ENCODE measurements at regions not wholly inside any gene's neighbourhood (a gene's known extent, or its start where the extent isn't known, plus 50 kb on each side); places are given as distances from the start of the nearest gene placed in this dataset.

- peak overlapping the region; percentile 78 for H3K27ac ChIP-seq (ENCODE audit: low read length)
- DNase-seq (no peak), ATAC-seq (no peak)
- intact Hi-C loops (cut with DNase I) = no loop called here
- no peaks in the 10 kb centered on the region for H3K9me3 ChIP-seq (ENCODE audit: control insufficient read depth, low read length)
- H3K27me3 ChIP-seq (ENCODE audit: control insufficient read depth, insufficient read depth) = no peaks in the 10 kb centered on the region
- H3K4me1 ChIP-seq (ENCODE audit: control insufficient read depth, insufficient read depth, low read length) = peaks cover 3% of the 10 kb centered on the region
- WGBS = 41% methylated on average over 1 of the region's 1 CpG
- H3K4me3 ChIP-seq (ENCODE audit: low read length) = no peak overlapping the region
Observed at GRCh38 chr2:195590861-195591205, 66.2 kb upstream of the SLC39A10 start.

DNA sequence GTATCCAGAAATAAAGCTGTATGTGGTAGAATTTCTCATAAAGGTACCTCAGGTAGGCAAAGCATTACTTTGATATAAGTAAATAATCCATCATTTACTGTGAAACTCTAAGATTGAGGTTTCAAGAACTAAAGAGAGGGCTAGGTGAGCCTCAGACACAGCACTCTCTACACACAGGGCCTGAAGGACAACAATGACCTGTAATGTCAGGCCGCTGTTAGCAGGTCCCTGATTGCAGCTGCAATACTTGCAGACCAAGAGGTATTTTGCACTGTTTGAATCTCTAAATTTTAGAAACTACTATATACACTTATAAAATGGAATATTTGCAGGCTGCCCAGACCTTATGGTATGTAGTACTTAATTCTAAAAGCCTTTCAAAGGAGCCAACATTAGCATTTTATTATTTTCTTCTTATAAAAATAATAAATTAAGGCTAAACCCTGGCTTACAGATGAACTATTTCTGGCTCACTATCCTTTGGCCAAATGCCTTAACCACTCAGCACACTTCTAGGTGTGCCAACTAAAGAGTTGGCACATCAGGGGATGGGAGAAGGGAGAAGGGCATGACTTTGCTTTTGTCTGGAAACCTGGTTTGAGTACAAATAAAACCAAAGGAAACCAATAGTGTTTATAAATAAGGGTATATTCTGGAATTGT, 66.7 kb upstream of the SLC39A10 start:
- Histone ChIP-seq H3K4me3 (ENCODE audit: low read length) (no peak overlapping the region), H3K4me1 (ENCODE audit: control insufficient read depth, insufficient read depth, low read length) (peaks cover 3% of the 10 kb centered on the region), H3K9me3 (ENCODE audit: control insufficient read depth, low read length) (no peaks in the 10 kb centered on the region), H3K27me3 (ENCODE audit: control insufficient read depth, insufficient read depth) (no peaks in the 10 kb centered on the region), H3K27ac (ENCODE audit: low read length) (peak overlapping the region; percentile 78)
- ATAC-seq (peak; percentile 78 to 81), DNase-seq (no peak)
- intact Hi-C loops (cut with DNase I) = no loop called here
- 73% methylated on average over 1 of the region's 1 CpG for WGBS

GRCh38 chr2:195587966-195588365, 69.1 kb upstream of the SLC39A10 start:
- Histone ChIP-seq H3K27me3 (ENCODE audit: control insufficient read depth, insufficient read depth) (no peaks in the 10 kb centered on the region), H3K9me3 (ENCODE audit: control insufficient read depth, low read length) (no peaks in the 10 kb centered on the region), H3K27ac (ENCODE audit: low read length) (no peak overlapping the region), H3K4me1 (ENCODE audit: control insufficient read depth, insufficient read depth, low read length) (peaks cover 3% of the 10 kb centered on the region), H3K4me3 (ENCODE audit: low read length) (no peak overlapping the region)
- intact Hi-C loops (cut with DNase I) = loop anchor here in 1 of 4 donors (10.0 kb wide), 1 partner anchor 67 kb away; the partner anchor contains the start of gene SLC39A10
- DNase-seq (no peak), ATAC-seq (no peak)
- 69% methylated on average over 5 of the region's 5 CpGs for WGBS

DNA sequence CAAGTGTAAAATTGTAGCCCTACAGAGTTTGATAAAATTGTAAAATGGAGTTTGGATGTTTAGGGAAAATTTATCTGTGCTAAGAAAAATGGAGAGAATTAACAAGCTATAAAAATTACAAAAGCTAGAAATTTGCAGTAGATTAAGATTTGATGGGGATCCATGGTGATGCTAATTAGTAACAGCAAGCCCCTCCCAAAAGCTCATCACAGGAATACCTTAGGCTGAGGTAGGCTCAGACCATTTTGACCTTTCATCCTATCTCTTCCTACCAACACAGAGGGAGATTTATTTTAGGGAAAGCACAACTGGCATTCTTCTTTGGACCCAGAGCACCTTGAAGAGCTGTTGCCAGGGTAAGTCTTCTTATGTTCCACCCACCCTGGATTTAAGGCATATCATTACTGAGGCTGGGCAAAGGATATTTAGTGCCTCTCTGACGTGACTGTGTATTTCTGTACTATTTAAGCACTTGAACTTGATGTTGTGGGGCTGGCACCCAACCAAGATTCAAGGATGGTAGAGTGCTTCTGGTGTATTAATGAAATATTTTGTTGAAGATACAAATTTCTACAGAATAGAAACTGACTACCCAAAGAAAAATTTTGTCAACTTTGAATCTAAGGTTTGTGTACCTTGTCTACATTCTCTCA, 70.8 kb upstream of the SLC39A10 start:
- WGBS = 47% methylated on average over 1 of the region's 1 CpG
- DNase-seq (no peak), ATAC-seq (no peak)
- no peak overlapping the region for H3K27ac ChIP-seq (ENCODE audit: low read length)
- no peaks in the 10 kb centered on the region for H3K27me3 ChIP-seq (ENCODE audit: control insufficient read depth, insufficient read depth)
- peaks cover 3% of the 10 kb centered on the region for H3K4me1 ChIP-seq (ENCODE audit: control insufficient read depth, insufficient read depth, low read length)
- intact Hi-C loops (cut with DNase I) = loop anchor here in 1 of 4 donors (10.0 kb wide), 1 partner anchor 69 kb away; the partner anchor contains the start of gene SLC39A10
- H3K9me3 ChIP-seq (ENCODE audit: control insufficient read depth, low read length) = no peaks in the 10 kb centered on the region
- no peak overlapping the region for H3K4me3 ChIP-seq (ENCODE audit: low read length)

GRCh38 chr2:195582188-195582587, 74.8 kb upstream of the SLC39A10 start:
- H3K9me3 ChIP-seq (ENCODE audit: control insufficient read depth, low read length) = no peaks in the 10 kb centered on the region
- H3K27ac ChIP-seq (ENCODE audit: low read length) = no peak overlapping the region
- no peak overlapping the region for H3K4me3 ChIP-seq (ENCODE audit: low read length)
- no peak for DNase-seq
- no peaks in the 10 kb centered on the region for H3K4me1 ChIP-seq (ENCODE audit: control insufficient read depth, insufficient read depth, low read length)
- intact Hi-C loops (cut with DNase I) = loop anchor here in 2 of 4 donors (5.0 to 10.0 kb wide), 2 partner anchors 73 to 75 kb away; partner anchors contain the start of gene SLC39A10 (in 2 of the 2)
- 75% methylated on average over 1 of the region's 1 CpG for WGBS
- no peak for ATAC-seq
- no peaks in the 10 kb centered on the region for H3K27me3 ChIP-seq (ENCODE audit: control insufficient read depth, insufficient read depth)

GRCh38 chr2:195579776-195580555, 77.1 kb upstream of the SLC39A10 start:
- intact Hi-C loops (cut with DNase I) = loop anchor here in 3 of 4 donors (5.0 to 10.0 kb wide), 2 partner anchors 75 to 77 kb away; partner anchors contain the start of gene SLC39A10 (in 3 of the 3)
- 54% methylated on average over 2 of the region's 2 CpGs for WGBS
- DNase-seq (no peak), ATAC-seq (no peak)
- no peak overlapping the region for H3K27ac ChIP-seq (ENCODE audit: low read length)
- no peaks in the 10 kb centered on the region for H3K9me3 ChIP-seq (ENCODE audit: control insufficient read depth, low read length)
- no peaks in the 10 kb centered on the region for H3K27me3 ChIP-seq (ENCODE audit: control insufficient read depth, insufficient read depth)
- no peaks in the 10 kb centered on the region for H3K4me1 ChIP-seq (ENCODE audit: control insufficient read depth, insufficient read depth, low read length)
- H3K4me3 ChIP-seq (ENCODE audit: low read length) = no peak overlapping the region

DNA sequence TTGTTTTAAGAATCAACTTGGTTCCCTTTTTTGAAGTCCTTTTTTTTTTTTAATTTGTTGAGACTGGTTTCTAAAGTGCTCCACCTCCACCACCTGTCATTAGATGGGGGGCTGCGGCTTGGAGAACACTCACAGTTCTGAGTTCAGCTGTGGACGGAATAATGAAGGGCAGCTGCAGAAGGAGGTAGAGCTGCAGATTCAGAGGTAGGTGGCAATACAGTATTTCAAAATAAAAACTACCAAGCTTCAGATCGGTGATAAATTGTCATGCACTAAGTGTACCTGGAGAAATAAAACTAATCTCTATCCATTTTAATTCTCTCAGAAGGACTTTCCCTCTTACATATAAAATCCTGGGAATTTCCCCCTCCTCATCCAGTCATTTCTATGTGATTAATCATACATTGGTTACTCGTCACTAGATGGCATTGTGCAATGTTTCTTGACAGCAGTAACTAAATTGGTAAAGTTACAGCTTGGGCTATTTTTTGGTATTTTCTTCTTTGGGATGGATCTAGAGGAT, 81.1 kb upstream of the SLC39A10 start:
- peak; percentile 32 to 40 for ATAC-seq
- intact Hi-C loops (cut with DNase I) = loop anchor here in 1 of 4 donors (10.0 kb wide), 1 partner anchor 79 kb away; the partner anchor contains the start of gene SLC39A10

GRCh38 chr2:195575016-195575415, 82.0 kb upstream of the SLC39A10 start:
- Histone ChIP-seq H3K27ac (ENCODE audit: low read length) (no peak overlapping the region), H3K4me1 (ENCODE audit: control insufficient read depth, insufficient read depth, low read length) (no peaks in the 10 kb centered on the region), H3K4me3 (ENCODE audit: low read length) (no peak overlapping the region), H3K9me3 (ENCODE audit: control insufficient read depth, low read length) (no peaks in the 10 kb centered on the region), H3K27me3 (ENCODE audit: control insufficient read depth, insufficient read depth) (no peaks in the 10 kb centered on the region)
- no peak for DNase-seq
- 80% methylated on average over 2 of the region's 2 CpGs for WGBS
- ATAC-seq = no peak
- intact Hi-C loops (cut with DNase I) = loop anchor here in 1 of 4 donors (10.0 kb wide), 1 partner anchor 80 kb away; the partner anchor contains the start of gene SLC39A10

More for the DNA sequence above, 81.1 kb upstream of the SLC39A10 start:
- H3K27me3 ChIP-seq (ENCODE audit: control insufficient read depth, insufficient read depth) = no peaks in the 10 kb centered on the region
- H3K4me1 ChIP-seq (ENCODE audit: control insufficient read depth, insufficient read depth, low read length) = no peaks in the 10 kb centered on the region
- no peak overlapping the region for H3K4me3 ChIP-seq (ENCODE audit: low read length)
- H3K9me3 ChIP-seq (ENCODE audit: control insufficient read depth, low read length) = no peaks in the 10 kb centered on the region
- no peak overlapping the region for H3K27ac ChIP-seq (ENCODE audit: low read length)
- 32% methylated on average over 4 of the region's 4 CpGs for WGBS
- no peak for DNase-seq

- no peak for DNase-seq
- H3K4me3 ChIP-seq (ENCODE audit: low read length) = no peak overlapping the region
- no peak overlapping the region for H3K27ac ChIP-seq (ENCODE audit: low read length)
- H3K4me1 ChIP-seq (ENCODE audit: control insufficient read depth, insufficient read depth, low read length) = no peaks in the 10 kb centered on the region
- ATAC-seq = no peak
- WGBS = 84% methylated on average over 3 of the region's 3 CpGs
- H3K27me3 ChIP-seq (ENCODE audit: control insufficient read depth, insufficient read depth) = no peaks in the 10 kb centered on the region
- H3K9me3 ChIP-seq (ENCODE audit: control insufficient read depth, low read length) = no peaks in the 10 kb centered on the region
- intact Hi-C loops (cut with DNase I) = loop anchor here in 1 of 4 donors (10.0 kb wide), 1 partner anchor 80 kb away; the partner anchor contains the start of gene SLC39A10
Observed at GRCh38 chr2:195574312-195574711, 82.7 kb upstream of the SLC39A10 start.

DNA sequence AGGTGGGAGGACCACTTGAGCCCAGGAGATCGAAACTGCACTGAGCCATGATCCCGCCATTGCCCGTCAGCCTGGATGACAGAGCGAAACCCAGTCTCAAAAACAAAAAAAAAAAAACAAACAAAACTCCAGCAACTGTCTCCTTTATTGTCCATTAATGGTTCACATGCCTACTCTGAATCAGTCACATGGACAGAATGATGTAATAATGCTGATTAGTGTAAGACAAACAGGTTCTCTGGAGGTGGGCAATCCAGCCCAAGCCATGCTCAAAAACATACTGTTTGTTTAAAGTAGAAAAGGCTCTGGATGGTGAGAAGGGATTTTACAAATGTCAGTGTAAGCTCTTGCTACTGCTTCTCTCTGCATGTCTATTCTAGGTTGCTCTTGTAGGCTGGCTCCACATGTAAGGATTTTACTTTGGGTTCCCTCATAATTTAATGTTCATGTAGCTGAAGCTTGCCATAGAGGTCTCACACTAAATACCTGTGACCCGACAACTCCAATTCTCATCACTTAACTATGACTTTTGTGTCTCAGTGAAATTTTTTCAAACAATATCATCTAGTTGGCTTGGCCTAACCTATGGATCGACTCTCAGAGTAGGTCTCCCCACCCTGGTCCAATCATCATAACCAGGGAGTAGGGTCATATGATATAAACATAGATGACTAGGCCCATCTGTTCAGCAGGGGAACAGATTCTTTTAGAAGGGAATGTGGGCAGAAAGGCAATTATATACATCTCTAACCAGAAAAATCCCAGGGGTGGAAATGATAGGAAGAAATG, 83.9 kb upstream of the SLC39A10 start:
- DNase-seq = no peak
- WGBS = 96% methylated on average over 6 of the region's 6 CpGs
- no peaks in the 10 kb centered on the region for H3K4me1 ChIP-seq (ENCODE audit: control insufficient read depth, insufficient read depth, low read length)
- no peaks in the 10 kb centered on the region for H3K9me3 ChIP-seq (ENCODE audit: control insufficient read depth, low read length)
- no peak overlapping the region for H3K4me3 ChIP-seq (ENCODE audit: low read length)
- no peak for ATAC-seq
- no peak overlapping the region for H3K27ac ChIP-seq (ENCODE audit: low read length)
- intact Hi-C loops (cut with DNase I) = loop anchor here in 1 of 4 donors (10.0 kb wide), 1 partner anchor 82 kb away; the partner anchor contains the start of gene SLC39A10
- H3K27me3 ChIP-seq (ENCODE audit: control insufficient read depth, insufficient read depth) = no peaks in the 10 kb centered on the region
